K562 (cell line): ENCODE measurements at regions not wholly inside any gene's neighbourhood (a gene's known extent, or its start where the extent isn't known, plus 50 kb on each side); places are given as distances from the start of the nearest gene placed in this dataset.

Experiments
- ATF1 ChIP-seq, 2 experiments: fragments of 450-650 bp in 1 of 2; IDR thresholded peaks; 2 replicates each; pipeline ENCODE4 v1.6.1; 2016; ENCODE audit warnings: missing compliant biosample characterization in 1 of 2, missing genetic modification characterization in 1 of 2
- CC2D1A ChIP-seq: fragments of 450-650 bp; IDR thresholded peaks from 2 replicates; pipeline ENCODE4 v1.6.1; 2017; ENCODE audit warnings: mild to moderate bottlenecking
- DMBX1 ChIP-seq: fragments of 250-450 bp; sonication (Bioruptor Pico); IDR thresholded peaks from 2 replicates; pipeline ENCODE4 v1.8.0; 2022; ENCODE audit warnings: inconsistent platforms, mild to moderate bottlenecking, moderate library complexity, borderline replicate concordance
- KAT2B ChIP-seq: IDR thresholded peaks from one replicate; pipeline ENCODE4 v1.6.1; 2012; ENCODE audit warnings: low read depth, mild to moderate bottlenecking, control low read depth, inconsistent platforms, low read length, moderate library complexity
- MIER1 ChIP-seq: fragments of 450-650 bp; IDR thresholded peaks from 2 replicates; pipeline ENCODE4 v1.6.1; 2016; ENCODE audit warnings: antibody characterized with exemption, mild to moderate bottlenecking, low read depth
- MTA3 ChIP-seq: fragments of 450-650 bp; formaldehyde crosslinking; IDR thresholded peaks from 2 replicates; pipeline ENCODE4 v1.6.1; 2017; ENCODE audit warnings: mild to moderate bottlenecking, borderline replicate concordance
- NRF1 ChIP-seq, 2 experiments: fragments of 450-650 bp; IDR thresholded peaks in 1 of 2; conservative IDR thresholded peaks in 1 of 2; 2 replicates each; pipeline ENCODE4 v1.6.1; 2014; ENCODE audit warnings: mild to moderate bottlenecking in 2 of 2
- PHTF2 ChIP-seq: fragments of 250-450 bp; sonication (Bioruptor Pico); IDR thresholded peaks from 2 replicates; pipeline ENCODE4 v1.5.0; 2021; ENCODE audit warnings: mild to moderate bottlenecking
- PURB ChIP-seq: sonication (generic); formaldehyde crosslinking; IDR thresholded peaks from 2 replicates; pipeline ENCODE4 v1.9.0; 2021; ENCODE audit warnings: low read depth, mild to moderate bottlenecking, missing genetic modification reagents
- SMAD4 ChIP-seq: fragments of 250-450 bp; sonication (Bioruptor Pico); conservative IDR thresholded peaks from 2 replicates; pipeline ENCODE4 v1.8.0; 2021; ENCODE audit warnings: inconsistent platforms, mild to moderate bottlenecking, moderate library complexity
- TFAP4 ChIP-seq: sonication (generic); formaldehyde crosslinking; IDR thresholded peaks from 2 replicates; pipeline ENCODE4 v1.8.0; 2022; ENCODE audit warnings: missing genetic modification reagents, mild to moderate bottlenecking, moderate library complexity, borderline replicate concordance
- ZBTB17 ChIP-seq: fragments of 450-650 bp; formaldehyde crosslinking; IDR thresholded peaks from 2 replicates; pipeline ENCODE4 v1.4.0; 2020; ENCODE audit warnings: mild to moderate bottlenecking
- ZEB2 ChIP-seq: fragments of 450-650 bp; IDR thresholded peaks from 2 replicates; pipeline ENCODE4 v1.6.1; 2016
- ZMIZ1 ChIP-seq, 2 experiments: fragments of 150-350 bp in 1 of 2; IDR thresholded peaks; 2 replicates each; pipeline ENCODE4 v1.6.1; 2012 to 2016; ENCODE audit warnings: low read depth in 2 of 2, low read length in 2 of 2, mild to moderate bottlenecking in 1 of 2, moderate library complexity in 1 of 2
- ZNF695 ChIP-seq: fragments of 450-650 bp; formaldehyde crosslinking; IDR thresholded peaks from 2 replicates; pipeline ENCODE4 v1.4.0; 2020; ENCODE audit warnings: mild to moderate bottlenecking, moderate library complexity
- ZNF766 ChIP-seq: fragments of 200-800 bp; sonication (Bioruptor generic); conservative IDR thresholded peaks from 2 replicates; pipeline ENCODE4 v1.6.1; 2016; ENCODE audit warnings: missing genetic modification characterization, missing compliant biosample characterization
- TF ChIP-seq, protein P1 (sequence below), 2 experiments: IDR thresholded peaks in 1 of 2; conservative IDR thresholded peaks in 1 of 2; 2 replicates each; pipeline ENCODE4 v1.6.1; 2016; ENCODE audit warnings: low read depth in 2 of 2, mild to moderate bottlenecking in 1 of 2, missing compliant biosample characterization in 1 of 2, missing genetic modification characterization in 1 of 2, moderate library complexity in 1 of 2
- TF ChIP-seq, protein P2 (sequence below): fragments of 450-650 bp; IDR thresholded peaks from 2 replicates; pipeline ENCODE4 v1.6.1; 2016; ENCODE audit warnings: mild to moderate bottlenecking

DNA sequence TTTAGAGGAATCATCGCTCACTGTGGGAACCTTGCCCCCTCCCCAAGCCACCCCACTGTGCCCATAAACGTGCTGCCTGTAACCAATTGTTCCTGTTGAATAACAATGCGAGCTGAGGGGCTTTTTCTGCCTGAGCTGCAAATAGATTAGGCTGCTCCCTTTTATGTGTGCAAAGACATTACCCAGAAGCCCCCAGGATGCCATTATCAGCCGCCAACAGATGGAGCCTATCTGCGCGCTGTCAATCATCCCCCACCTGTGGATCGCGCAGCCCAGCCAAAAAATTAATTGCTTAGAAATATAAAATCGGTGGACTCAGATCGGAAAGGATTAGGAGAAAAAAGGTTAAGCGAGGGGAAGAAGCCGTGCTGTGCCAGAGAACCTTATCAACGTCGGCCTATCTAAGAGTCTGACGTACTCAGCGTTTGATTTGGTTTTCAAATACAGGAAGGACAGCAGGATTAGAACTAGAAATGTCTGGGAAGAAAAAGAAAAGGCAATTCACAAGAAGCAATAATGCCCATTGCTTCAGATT, 167.3 kb upstream of the MYO3A start (continued):
- TF ChIP-seq, protein P1, sequence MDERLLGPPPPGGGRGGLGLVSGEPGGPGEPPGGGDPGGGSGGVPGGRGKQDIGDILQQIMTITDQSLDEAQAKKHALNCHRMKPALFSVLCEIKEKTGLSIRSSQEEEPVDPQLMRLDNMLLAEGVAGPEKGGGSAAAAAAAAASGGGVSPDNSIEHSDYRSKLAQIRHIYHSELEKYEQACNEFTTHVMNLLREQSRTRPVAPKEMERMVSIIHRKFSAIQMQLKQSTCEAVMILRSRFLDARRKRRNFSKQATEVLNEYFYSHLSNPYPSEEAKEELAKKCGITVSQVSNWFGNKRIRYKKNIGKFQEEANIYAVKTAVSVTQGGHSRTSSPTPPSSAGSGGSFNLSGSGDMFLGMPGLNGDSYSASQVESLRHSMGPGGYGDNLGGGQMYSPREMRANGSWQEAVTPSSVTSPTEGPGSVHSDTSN (CRISPR knock-in tag; IDR thresholded peaks at IDR 0.05; ENCODE audit: low read depth): peak; percentile 75
- TF ChIP-seq, protein P1 (tag; conservative IDR thresholded peaks at IDR 0.05; ENCODE audit: low read depth): peak; percentile 96
- peak; percentile 84 for TF ChIP-seq ZEB2
- no peak for TF ChIP-seq DMBX1
- no peak for TF ChIP-seq KAT2B
- peak in 1 of 2 experiments; percentile 62; a peak in 1 of 4 replicates for TF ChIP-seq ZMIZ1 (IDR thresholded peaks at IDR 0.05; ENCODE audit: low read depth in 2 of 2, low read length in 2 of 2)
- TF ChIP-seq TFAP4 (CRISPR knock-in tag): peak; percentile 17; the same call in 1 of the 2 replicates
- TF ChIP-seq, protein P2, sequence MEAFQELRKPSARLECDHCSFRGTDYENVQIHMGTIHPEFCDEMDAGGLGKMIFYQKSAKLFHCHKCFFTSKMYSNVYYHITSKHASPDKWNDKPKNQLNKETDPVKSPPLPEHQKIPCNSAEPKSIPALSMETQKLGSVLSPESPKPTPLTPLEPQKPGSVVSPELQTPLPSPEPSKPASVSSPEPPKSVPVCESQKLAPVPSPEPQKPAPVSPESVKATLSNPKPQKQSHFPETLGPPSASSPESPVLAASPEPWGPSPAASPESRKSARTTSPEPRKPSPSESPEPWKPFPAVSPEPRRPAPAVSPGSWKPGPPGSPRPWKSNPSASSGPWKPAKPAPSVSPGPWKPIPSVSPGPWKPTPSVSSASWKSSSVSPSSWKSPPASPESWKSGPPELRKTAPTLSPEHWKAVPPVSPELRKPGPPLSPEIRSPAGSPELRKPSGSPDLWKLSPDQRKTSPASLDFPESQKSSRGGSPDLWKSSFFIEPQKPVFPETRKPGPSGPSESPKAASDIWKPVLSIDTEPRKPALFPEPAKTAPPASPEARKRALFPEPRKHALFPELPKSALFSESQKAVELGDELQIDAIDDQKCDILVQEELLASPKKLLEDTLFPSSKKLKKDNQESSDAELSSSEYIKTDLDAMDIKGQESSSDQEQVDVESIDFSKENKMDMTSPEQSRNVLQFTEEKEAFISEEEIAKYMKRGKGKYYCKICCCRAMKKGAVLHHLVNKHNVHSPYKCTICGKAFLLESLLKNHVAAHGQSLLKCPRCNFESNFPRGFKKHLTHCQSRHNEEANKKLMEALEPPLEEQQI: peak; percentile 65; the same call in 1 of the 2 replicates
- TF ChIP-seq ZNF766 (CRISPR knock-in tag): 0 out of 2 replicates have a peak, but pooled peaks have one; percentile 21
- no peak for TF ChIP-seq ATF1 (CRISPR knock-in tag; IDR thresholded peaks at IDR 0.05)
- TF ChIP-seq ATF1 (tag; IDR thresholded peaks at IDR 0.05): peak; percentile 73
- TF ChIP-seq ZNF695: no peak
- no peak for TF ChIP-seq ZBTB17 (CRISPR knock-in tag)
- TF ChIP-seq PURB (CRISPR knock-in tag): no peak
- TF ChIP-seq SMAD4 (CRISPR knock-in tag): 0 out of 2 replicates have a peak, but pooled peaks have one; percentile 12
- TF ChIP-seq NRF1 (conservative IDR thresholded peaks at IDR 0.05 in 1 of 2, IDR thresholded peaks at IDR 0.05 in 1 of 2): peak in 1 of 2 experiments; percentile 30; a peak in 1 of 4 replicates
- no peak for TF ChIP-seq MIER1
- TF ChIP-seq PHTF2: no peak
- TF ChIP-seq CC2D1A: 0 out of 2 replicates have a peak, but pooled peaks have one; percentile 36
- TF ChIP-seq MTA3: peak; percentile 75; the same call in 1 of the 2 replicates
